SKM-1 (cell line): ENCODE measurements at regions not wholly inside any gene's neighbourhood (a gene's known extent, or its start where the extent isn't known, plus 50 kb on each side); places are given as distances from the start of the nearest gene placed in this dataset.
A peak's percentile ranks its signal among the peaks of the same experiment; 100 is the strongest.

Experiments used
- DNase-seq: peaks from one replicate; lab custom pipeline; 2025; ENCODE audit not compliant: unreplicated experiment; lab: John Stamatoyannopoulos, UW

- no peak for DNase-seq
These were observed 109.5 kb upstream of the SLC28A3 start for GRCh38 chr9:84450029-84450428.

- no peak for DNase-seq
These were observed 116.0 kb upstream of the SLC28A3 start for GRCh38 chr9:84456527-84456926.

GRCh38 chr9:84460695-84461094 is 120.1 kb upstream of the SLC28A3 start:
- DNase-seq: no peak

- DNase-seq: no peak
These were observed 122.7 kb upstream of the SLC28A3 start for GRCh38 chr9:84463272-84463671.

- DNase-seq: no peak
These were observed 126.2 kb upstream of the SLC28A3 start for GRCh38 chr9:84466580-84467285.

GRCh38 chr9:84471816-84472215 is 131.3 kb upstream of the SLC28A3 start:
- DNase-seq: no peak

- DNase-seq: peak; percentile 3
These were observed 138.4 kb upstream of the SLC28A3 start for GRCh38 chr9:84478996-84479395.

- DNase-seq: no peak
These were observed 139.5 kb upstream of the SLC28A3 start for GRCh38 chr9:84480071-84480470.

GRCh38 chr9:84481231-84481630 is 140.7 kb upstream of the SLC28A3 start:
- no peak for DNase-seq

GRCh38 chr9:84481636-84482218 is 141.2 kb upstream of the SLC28A3 start:
- no peak for DNase-seq

- no peak for DNase-seq
These were observed 142.0 kb upstream of the SLC28A3 start for GRCh38 chr9:84482607-84483006.

GRCh38 chr9:84484172-84484571 is 143.6 kb upstream of the SLC28A3 start:
- no peak for DNase-seq

GRCh38 chr9:84485539-84485938 is 145.0 kb upstream of the SLC28A3 start:
- no peak for DNase-seq

GRCh38 chr9:84486663-84487062 is 146.1 kb upstream of the SLC28A3 start:
- no peak for DNase-seq

- no peak for DNase-seq
These were observed 149.8 kb upstream of the SLC28A3 start for GRCh38 chr9:84490206-84490841.

- no peak for DNase-seq
These were observed 150.3 kb upstream of the SLC28A3 start for GRCh38 chr9:84490842-84491325.

GRCh38 chr9:84492366-84493159 is 152.0 kb upstream of the SLC28A3 start:
- no peak for DNase-seq

GRCh38 chr9:84493284-84493947 is 152.9 kb upstream of the SLC28A3 start:
- no peak for DNase-seq

- DNase-seq: no peak
These were observed 159.5 kb upstream of the SLC28A3 start for GRCh38 chr9:84499969-84500582.

GRCh38 chr9:84500826-84501225 is 160.3 kb upstream of the SLC28A3 start:
- no peak for DNase-seq

GRCh38 chr9:84501587-84501986 is 161.0 kb upstream of the SLC28A3 start:
- no peak for DNase-seq
